NB4 (cell line): ENCODE measurements at regions not wholly inside any gene's neighbourhood (a gene's known extent, or its start where the extent isn't known, plus 50 kb on each side); places are given as distances from the start of the nearest gene placed in this dataset.

Experiments
- DNase-seq: peaks from one replicate; pipeline ENCODE4 v3.0.0; 2010; ENCODE audit warnings: low read depth
- H3K4me3 ChIP-seq: one replicate; pipeline ENCODE4 v1.5.1; 2011; ENCODE audit warnings: mild to moderate bottlenecking, low read depth, low read length, moderate library complexity
- MYC ChIP-seq: IDR thresholded peaks from 2 replicates; pipeline ENCODE4 v1.6.1; 2011; ENCODE audit warnings: low read depth, low read length
- POLR2A ChIP-seq: IDR thresholded peaks from 2 replicates; pipeline ENCODE4 v1.6.1; 2011; ENCODE audit warnings: mild to moderate bottlenecking; ENCODE audit not compliant: insufficient read length; ENCODE audit errors: extremely low read depth
- TF ChIP-seq, protein P1 (sequence below): IDR thresholded peaks from one replicate; pipeline ENCODE4 v1.5.1; 2012; ENCODE audit warnings: low read depth, low read length
- TF ChIP-seq, protein P2 (sequence below): IDR thresholded peaks from 2 replicates; pipeline ENCODE4 v1.6.1; 2011; ENCODE audit warnings: low read depth, low read length

DNA sequence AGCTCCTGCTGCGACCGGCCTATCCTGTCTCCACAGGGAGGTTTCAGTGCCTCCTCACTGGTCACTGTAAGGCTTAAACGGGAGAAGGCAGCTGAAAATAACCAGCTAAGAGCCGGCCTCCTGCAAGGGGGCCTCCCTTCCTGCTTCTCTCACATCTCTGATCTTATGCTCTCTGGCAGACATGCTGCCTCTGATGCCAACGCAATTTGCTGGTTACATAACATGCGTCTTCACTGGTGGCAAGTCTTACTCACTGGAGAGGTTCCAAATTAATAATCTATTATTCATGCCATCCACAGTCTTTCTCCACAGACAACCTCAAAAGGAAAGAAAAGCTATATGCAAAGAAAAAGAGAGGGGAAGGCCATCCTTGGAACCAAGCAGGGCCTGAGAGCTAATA, 91.8 kb upstream of the LRFN2 start:
- no peak overlapping the region for H3K4me3 ChIP-seq
- TF ChIP-seq POLR2A (no peak), MYC (no peak)
- TF ChIP-seq, protein P1, sequence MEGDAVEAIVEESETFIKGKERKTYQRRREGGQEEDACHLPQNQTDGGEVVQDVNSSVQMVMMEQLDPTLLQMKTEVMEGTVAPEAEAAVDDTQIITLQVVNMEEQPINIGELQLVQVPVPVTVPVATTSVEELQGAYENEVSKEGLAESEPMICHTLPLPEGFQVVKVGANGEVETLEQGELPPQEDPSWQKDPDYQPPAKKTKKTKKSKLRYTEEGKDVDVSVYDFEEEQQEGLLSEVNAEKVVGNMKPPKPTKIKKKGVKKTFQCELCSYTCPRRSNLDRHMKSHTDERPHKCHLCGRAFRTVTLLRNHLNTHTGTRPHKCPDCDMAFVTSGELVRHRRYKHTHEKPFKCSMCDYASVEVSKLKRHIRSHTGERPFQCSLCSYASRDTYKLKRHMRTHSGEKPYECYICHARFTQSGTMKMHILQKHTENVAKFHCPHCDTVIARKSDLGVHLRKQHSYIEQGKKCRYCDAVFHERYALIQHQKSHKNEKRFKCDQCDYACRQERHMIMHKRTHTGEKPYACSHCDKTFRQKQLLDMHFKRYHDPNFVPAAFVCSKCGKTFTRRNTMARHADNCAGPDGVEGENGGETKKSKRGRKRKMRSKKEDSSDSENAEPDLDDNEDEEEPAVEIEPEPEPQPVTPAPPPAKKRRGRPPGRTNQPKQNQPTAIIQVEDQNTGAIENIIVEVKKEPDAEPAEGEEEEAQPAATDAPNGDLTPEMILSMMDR, result no peak
- no peak for DNase-seq

DNA sequence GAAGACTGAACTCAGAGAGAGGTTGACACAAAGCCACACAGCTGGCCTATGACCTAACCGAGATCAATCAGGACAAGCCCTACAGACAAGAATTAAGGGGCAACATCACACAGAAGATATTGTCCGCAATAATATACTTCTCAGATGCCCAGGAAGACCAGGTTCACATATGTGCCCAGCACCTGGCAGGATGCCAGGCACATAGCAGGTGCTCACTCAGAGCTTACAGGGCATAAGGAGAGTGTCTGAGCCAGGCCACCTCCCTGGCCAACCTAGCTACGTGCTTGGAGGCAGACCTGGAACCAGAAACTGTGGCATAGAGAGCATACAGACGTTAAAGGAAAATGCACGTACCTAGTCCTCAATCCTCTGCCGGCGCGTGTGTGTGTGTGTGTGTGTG, 87.0 kb upstream of the LRFN2 start:
- TF ChIP-seq, protein P2, sequence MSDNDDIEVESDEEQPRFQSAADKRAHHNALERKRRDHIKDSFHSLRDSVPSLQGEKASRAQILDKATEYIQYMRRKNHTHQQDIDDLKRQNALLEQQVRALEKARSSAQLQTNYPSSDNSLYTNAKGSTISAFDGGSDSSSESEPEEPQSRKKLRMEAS, result no peak
- TF ChIP-seq, protein P1, result no peak
- TF ChIP-seq POLR2A, result no peak
- TF ChIP-seq MYC, result no peak
- DNase-seq, result no peak
- H3K4me3 ChIP-seq, result no peak overlapping the region

DNA sequence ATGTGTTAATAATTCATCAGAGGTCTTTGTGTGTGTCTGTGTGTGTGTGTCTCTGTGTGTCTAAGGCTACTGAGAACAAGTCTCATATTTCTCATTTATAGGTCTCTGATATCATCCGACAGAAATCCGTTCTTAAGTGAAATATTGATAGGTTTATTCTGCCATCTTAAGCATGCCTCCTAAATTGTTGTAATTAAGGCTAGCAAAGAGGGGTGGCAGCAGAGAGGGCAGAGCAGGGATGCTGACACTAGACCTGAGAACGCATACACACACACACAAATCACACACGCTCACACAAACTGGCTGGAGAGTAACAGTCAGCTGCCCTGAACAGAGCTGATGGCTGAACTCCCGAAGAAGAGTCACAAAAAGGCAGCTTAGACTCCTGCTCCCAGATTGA, 84.9 kb upstream of the LRFN2 start:
- no peak for DNase-seq
- TF ChIP-seq, protein P2, result no peak
- no peak for TF ChIP-seq POLR2A
- TF ChIP-seq MYC, result no peak
- TF ChIP-seq, protein P1, result no peak
- no peak overlapping the region for H3K4me3 ChIP-seq

DNA sequence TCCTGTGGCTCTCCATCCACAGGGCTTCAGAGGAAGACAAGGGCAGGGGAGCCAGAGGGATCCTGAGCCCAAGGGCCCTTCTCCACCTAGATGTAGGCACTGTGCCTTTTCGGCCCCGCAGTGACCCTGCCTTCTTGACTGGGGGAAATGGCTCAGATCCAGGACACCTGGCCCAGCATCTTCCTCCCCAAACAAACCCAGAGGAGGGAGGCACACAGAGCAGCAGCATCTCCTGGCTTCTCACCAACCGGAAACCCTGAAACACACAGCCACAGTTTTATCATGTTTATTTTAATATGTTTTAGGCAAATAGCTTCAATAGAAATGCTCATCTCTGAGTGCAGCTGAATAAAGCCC, 84.5 kb upstream of the LRFN2 start:
- TF ChIP-seq, protein P2, result no peak
- TF ChIP-seq, protein P1, result no peak
- no peak overlapping the region for H3K4me3 ChIP-seq
- no peak for DNase-seq

DNA sequence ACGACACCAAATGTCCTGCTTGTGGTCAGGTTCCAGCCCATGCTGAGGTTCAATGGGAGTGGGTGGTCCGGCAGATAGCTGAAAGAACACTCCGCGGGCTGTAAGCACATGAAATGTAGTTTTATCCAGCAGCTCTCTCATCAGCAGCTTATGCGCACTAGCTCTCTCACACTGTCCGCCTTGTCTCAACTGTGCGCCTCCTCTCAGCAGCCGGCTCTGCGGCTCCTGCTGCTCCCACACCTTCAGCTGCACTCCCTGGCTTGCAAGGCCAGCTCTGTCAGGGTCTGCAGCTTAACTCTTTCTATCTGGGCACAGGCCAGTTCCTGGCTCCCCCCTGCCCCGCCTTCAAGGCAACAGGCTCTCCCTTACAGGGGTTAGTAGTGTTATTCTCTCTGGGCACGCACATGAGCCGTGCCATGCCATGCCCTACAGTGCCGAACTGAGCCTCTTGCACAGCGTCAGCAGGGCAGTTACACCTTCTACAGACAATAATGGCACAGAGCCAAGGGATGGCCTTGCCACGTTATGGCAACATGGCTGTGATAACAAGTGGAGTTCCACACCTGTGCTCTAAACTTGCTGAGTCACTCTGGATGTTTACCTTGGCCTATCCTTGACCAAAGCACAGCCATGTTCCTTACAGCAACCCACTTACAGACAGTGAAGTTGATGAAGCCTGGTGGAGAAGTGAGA, 84.0 kb upstream of the LRFN2 start:
- no peak overlapping the region for H3K4me3 ChIP-seq
- DNase-seq, result no peak
- TF ChIP-seq, protein P2, result no peak
- no peak for TF ChIP-seq POLR2A
- no peak for TF ChIP-seq MYC
- TF ChIP-seq, protein P1, result no peak

DNA sequence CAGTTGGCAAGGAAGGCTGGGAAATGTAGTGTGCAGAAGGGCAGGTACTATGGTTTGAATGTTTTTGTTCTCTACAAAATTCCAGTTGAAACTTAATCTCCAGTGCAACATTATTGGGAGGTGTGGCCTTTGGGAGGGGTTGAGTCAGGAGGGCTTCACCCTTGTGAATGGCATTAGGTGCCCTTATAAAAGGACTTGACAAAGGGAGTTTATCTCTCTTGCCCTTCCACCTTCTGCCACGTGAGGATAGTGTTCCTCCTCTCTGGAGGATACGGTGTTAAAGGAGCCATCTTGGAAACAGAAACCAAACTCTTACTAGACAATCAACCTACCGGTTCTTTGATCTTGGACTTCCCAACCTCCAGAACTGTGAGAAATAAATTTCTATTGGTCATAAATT, 82.2 kb upstream of the LRFN2 start:
- DNase-seq, result no peak
- TF ChIP-seq MYC, result no peak
- TF ChIP-seq, protein P1, result no peak
- TF ChIP-seq, protein P2, result no peak
- no peak for TF ChIP-seq POLR2A
- no peak overlapping the region for H3K4me3 ChIP-seq
